Endodermal cell (in vitro differentiated cells): ENCODE measurements at regions not wholly inside any gene's neighbourhood (a gene's known extent, or its start where the extent isn't known, plus 50 kb on each side); places are given as distances from the start of the nearest gene placed in this dataset.

Source experiments
- DNase-seq: peaks from one replicate; pipeline ENCODE4 v3.0.0-alpha.2; 2017
- H3K27ac ChIP-seq: 2 replicates; pipeline ENCODE4 v1.5.1; 2013; ENCODE audit warnings: mild to moderate bottlenecking, low read depth, low read length, moderate library complexity
- H3K27me3 ChIP-seq: 2 replicates; pipeline ENCODE4 v1.6.1; 2013; ENCODE audit warnings: mild to moderate bottlenecking, low read length, moderate library complexity; ENCODE audit not compliant: insufficient read depth, control insufficient read depth, poor library complexity, severe bottlenecking
- H3K36me3 ChIP-seq: 2 replicates; pipeline ENCODE4 v1.7.0; 2013; ENCODE audit warnings: mild to moderate bottlenecking, low read length, moderate library complexity; ENCODE audit not compliant: control insufficient read depth, insufficient read depth
- H3K4me1 ChIP-seq: one replicate; pipeline ENCODE4 v1.7.0; 2013; ENCODE audit warnings: low read length; ENCODE audit not compliant: control insufficient read depth, insufficient read depth
- H3K4me3 ChIP-seq: 2 replicates; pipeline ENCODE4 v1.5.1; 2013; ENCODE audit warnings: mild to moderate bottlenecking, low read length, moderate library complexity
- H3K9ac ChIP-seq: 2 replicates; pipeline ENCODE4 v1.6.1; 2013; ENCODE audit warnings: mild to moderate bottlenecking, low read length, moderate library complexity; ENCODE audit not compliant: poor library complexity, severe bottlenecking; ENCODE audit errors: extremely low read depth
- H3K9me3 ChIP-seq: 2 replicates; pipeline ENCODE4 v1.6.1; 2013; ENCODE audit warnings: mild to moderate bottlenecking, low read length, moderate library complexity; ENCODE audit not compliant: control insufficient read depth
- H3K27ac Mint-ChIP-seq: 2 replicates; pipeline ENCODE4 v1.8.0; 2020; ENCODE audit warnings: mixed read lengths
- H3K27me3 Mint-ChIP-seq: 2 replicates; pipeline ENCODE4 v1.8.0; 2021; ENCODE audit warnings: mild to moderate bottlenecking, mixed read lengths; ENCODE audit not compliant: insufficient read depth
- H3K36me3 Mint-ChIP-seq: 2 replicates; pipeline ENCODE4 v1.8.0; 2020; ENCODE audit warnings: low read depth, mixed read lengths
- H3K4me1 Mint-ChIP-seq: 2 replicates; pipeline ENCODE4 v1.8.0; 2020; ENCODE audit warnings: mixed read lengths
- H3K4me3 Mint-ChIP-seq: 2 replicates; pipeline ENCODE4 v1.8.0; 2020; ENCODE audit warnings: mild to moderate bottlenecking, moderate library complexity, mixed read lengths
- H3K9me3 Mint-ChIP-seq: 2 replicates; pipeline ENCODE4 v1.8.0; 2020; ENCODE audit warnings: mild to moderate bottlenecking, mixed read lengths
- CTCF ChIP-seq: fragments of 200-600 bp; sonication (generic); conservative IDR thresholded peaks from 2 replicates; pipeline ENCODE4 v1.5.0; 2021; ENCODE audit warnings: antibody characterized with exemption, mild to moderate bottlenecking
- WGBS, 2 experiments: methylation state at CpG; one replicate each; pipeline versions ENCODE4 v1.1.5 to v1.1.7; 2013; ENCODE audit warnings: missing lambda C conversion rate in 2 of 2, mixed read lengths in 1 of 2; ENCODE audit not compliant: insufficient coverage in 1 of 2, insufficient read length in 1 of 2; 5-methylcytosine and 5-hydroxymethylcytosine counted together

- Histone ChIP-seq H3K36me3 (no peaks in the 10 kb centered on the region), H3K9me3 (no peaks in the 10 kb centered on the region), H3K4me1 (no peaks in the 10 kb centered on the region), H3K27me3 (no peaks in the 10 kb centered on the region), H3K27ac (no peak overlapping the region), H3K9ac (no peak overlapping the region), H3K4me3 (no peak overlapping the region)
- no peaks in the 10 kb centered on the region for H3K27me3 Mint-ChIP-seq
- DNase-seq, result no peak
- no peak overlapping the region for H3K27ac Mint-ChIP-seq
- no peaks in the 10 kb centered on the region for H3K36me3 Mint-ChIP-seq
- H3K4me3 Mint-ChIP-seq, result no peak overlapping the region
- H3K9me3 Mint-ChIP-seq, result peaks cover 9% of the 10 kb centered on the region
- WGBS, 2 experiments, result 89 to 92% methylated on average over 5 of the region's 5 CpGs
- TF ChIP-seq CTCF, result no peak
- H3K4me1 Mint-ChIP-seq, result no peaks in the 10 kb centered on the region
These were observed 166.1 kb upstream of the KRR1 start for GRCh38 chr12:75677522-75677921.

GRCh38 chr12:75674393-75674792 lies 163.0 kb upstream of the KRR1 start:
- no peaks in the 10 kb centered on the region for H3K4me1 Mint-ChIP-seq
- no peak overlapping the region for H3K4me3 Mint-ChIP-seq
- Histone ChIP-seq H3K4me3 (no peak overlapping the region), H3K27me3 (no peaks in the 10 kb centered on the region), H3K36me3 (no peaks in the 10 kb centered on the region), H3K4me1 (no peaks in the 10 kb centered on the region), H3K27ac (no peak overlapping the region), H3K9ac (no peak overlapping the region), H3K9me3 (peaks cover 11% of the 10 kb centered on the region)
- DNase-seq, result no peak
- H3K9me3 Mint-ChIP-seq, result peaks cover 7% of the 10 kb centered on the region
- 93 to 100% methylated on average over 2 of the region's 2 CpGs for WGBS, 2 experiments
- no peaks in the 10 kb centered on the region for H3K36me3 Mint-ChIP-seq
- H3K27me3 Mint-ChIP-seq, result no peaks in the 10 kb centered on the region
- H3K27ac Mint-ChIP-seq, result no peak overlapping the region
- TF ChIP-seq CTCF, result no peak

DNA sequence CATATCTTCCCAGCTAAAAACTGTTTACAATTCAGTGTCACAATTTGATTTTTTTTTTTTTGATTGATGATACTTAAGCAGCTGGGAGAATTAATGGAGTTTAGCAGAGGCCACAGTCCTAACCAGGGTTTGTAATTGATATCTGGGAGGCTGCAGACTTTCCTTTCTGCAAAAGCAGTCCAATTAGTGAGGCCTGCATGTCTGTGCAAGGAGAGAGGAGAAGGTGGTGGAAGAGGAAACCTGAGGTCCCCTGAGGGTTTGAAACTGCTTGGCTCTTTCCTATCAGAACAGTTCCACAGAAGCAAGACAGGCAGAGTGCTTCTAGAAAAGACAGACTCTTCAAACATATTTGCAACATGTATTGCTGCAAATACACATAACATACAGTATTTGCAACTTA lies 160.8 kb upstream of the KRR1 start:
- Mint-ChIP-seq H3K4me3 (no peak overlapping the region), H3K27ac (no peak overlapping the region), H3K9me3 (peaks cover 7% of the 10 kb centered on the region), H3K36me3 (no peaks in the 10 kb centered on the region), H3K4me1 (peaks cover 5% of the 10 kb centered on the region), H3K27me3 (no peaks in the 10 kb centered on the region)
- Histone ChIP-seq H3K4me3 (no peak overlapping the region), H3K27ac (no peak overlapping the region), H3K36me3 (no peaks in the 10 kb centered on the region), H3K27me3 (no peaks in the 10 kb centered on the region), H3K4me1 (no peaks in the 10 kb centered on the region), H3K9ac (no peak overlapping the region), H3K9me3 (peaks cover 11% of the 10 kb centered on the region)
- DNase-seq, result no peak
- no peak for TF ChIP-seq CTCF
